A549 (cell line): ENCODE measurements at regions not wholly inside any gene's neighbourhood (a gene's known extent, or its start where the extent isn't known, plus 50 kb on each side); places are given as distances from the start of the nearest gene placed in this dataset.

Experiments used
- MAZ ChIP-seq: fragments of 150-350 bp; IDR thresholded peaks from 2 replicates; pipeline ENCODE4 v1.6.1; 2014; ENCODE audit warnings: antibody characterized with exemption, low read depth, low read length, borderline replicate concordance
- SMC3 ChIP-seq: fragments of >200 bp; sonication (Bioruptor Twin); formaldehyde crosslinking; IDR thresholded peaks from 3 replicates; pipeline ENCODE4 v1.6.1; 2018; ENCODE audit warnings: inconsistent platforms

DNA sequence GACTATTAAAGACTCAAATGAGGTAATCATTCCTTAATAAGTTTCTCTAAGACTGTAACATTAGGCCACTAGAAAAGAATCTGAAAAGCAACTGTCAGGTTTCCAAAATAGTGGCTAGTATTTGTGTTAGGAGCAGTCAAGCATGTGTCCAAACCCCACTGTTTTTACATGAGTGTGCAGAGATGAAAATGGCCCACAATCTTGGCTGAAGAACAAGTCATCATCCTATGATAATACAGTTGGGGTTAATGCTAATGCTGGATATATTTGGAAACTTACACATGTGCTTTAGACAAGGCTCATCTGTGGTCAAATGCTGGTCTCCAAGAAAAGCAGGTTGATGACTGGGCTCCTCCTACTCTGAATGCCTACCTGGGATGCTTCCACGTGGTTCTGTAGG, 73.6 kb downstream of the MAIP1 start:
- no peak for TF ChIP-seq SMC3
- no peak for TF ChIP-seq MAZ
